Mesodermal cell (in vitro differentiated cells): ENCODE measurements at regions not wholly inside any gene's neighbourhood (a gene's known extent, or its start where the extent isn't known, plus 50 kb on each side); places are given as distances from the start of the nearest gene placed in this dataset.

Source experiments
- H3K27ac ChIP-seq: 2 replicates; pipeline ENCODE4 v1.7.0; 2013; ENCODE audit warnings: mild to moderate bottlenecking, low read depth, low read length, moderate library complexity; ENCODE audit not compliant: severe bottlenecking
- H3K36me3 ChIP-seq: 2 replicates; pipeline ENCODE4 v1.7.1; 2013; ENCODE audit warnings: mild to moderate bottlenecking, low read length, moderate library complexity; ENCODE audit not compliant: control insufficient read depth, insufficient read depth
- H3K4me1 ChIP-seq: one replicate; pipeline ENCODE4 v1.7.1; 2013; ENCODE audit warnings: mild to moderate bottlenecking, low read length; ENCODE audit not compliant: insufficient read depth, control insufficient read depth, poor library complexity, severe bottlenecking
- H3K4me3 ChIP-seq: 2 replicates; pipeline ENCODE4 v1.7.0; 2013; ENCODE audit warnings: low read length, control low read depth, mild to moderate bottlenecking; ENCODE audit not compliant: insufficient read depth, poor library complexity, severe bottlenecking; ENCODE audit errors: extremely low read depth
- H3K9me3 ChIP-seq: 2 replicates; pipeline ENCODE4 v1.7.1; 2013; ENCODE audit warnings: mild to moderate bottlenecking, low read length, moderate library complexity; ENCODE audit not compliant: control insufficient read depth
- WGBS, 2 experiments: methylation state at CpG; one replicate each; pipeline ENCODE4 v1.1.5; 2013; ENCODE audit warnings: missing lambda C conversion rate in 2 of 2; ENCODE audit not compliant: insufficient coverage in 2 of 2; 5-methylcytosine and 5-hydroxymethylcytosine counted together

GRCh38 chr15:24865303-24865702, 89.5 kb upstream of the SNRPN start:
- no peak overlapping the region for H3K27ac ChIP-seq
- WGBS, 2 experiments, result 91 to 100% methylated on average over 1 to 4 of the region's 4 CpGs
- peaks cover 7% of the 10 kb centered on the region for H3K4me1 ChIP-seq
- H3K36me3 ChIP-seq, result no peaks in the 10 kb centered on the region
- peaks cover 17% of the 10 kb centered on the region for H3K9me3 ChIP-seq
- no peak overlapping the region for H3K4me3 ChIP-seq

GRCh38 chr15:24877174-24877573, 77.6 kb upstream of the SNRPN start:
- WGBS, 2 experiments, result 65 to 90% methylated on average over 4 to 6 of the region's 7 CpGs
- H3K27ac ChIP-seq, result no peak overlapping the region

GRCh38 chr15:24878153-24878552, 76.6 kb upstream of the SNRPN start:
- Histone ChIP-seq H3K27ac (no peak overlapping the region), H3K9me3 (peaks cover 30% of the 10 kb centered on the region), H3K4me1 (no peaks in the 10 kb centered on the region), H3K36me3 (peaks cover 13% of the 10 kb centered on the region), H3K4me3 (no peak overlapping the region)
- WGBS, 2 experiments, result 87 to 93% methylated on average over 27 to 35 of the region's 37 CpGs

More at GRCh38 chr15:24877174-24877573, 77.6 kb upstream of the SNRPN start:
- H3K9me3 ChIP-seq, result peaks cover 28% of the 10 kb centered on the region
- peaks cover 11% of the 10 kb centered on the region for H3K36me3 ChIP-seq
- no peaks in the 10 kb centered on the region for H3K4me1 ChIP-seq
- H3K4me3 ChIP-seq, result no peak overlapping the region

- peaks cover 9% of the 10 kb centered on the region for H3K36me3 ChIP-seq
- H3K27ac ChIP-seq, result no peak overlapping the region
- WGBS, 2 experiments, result 60 to 67% methylated on average over 1 to 2 of the region's 2 CpGs
- no peaks in the 10 kb centered on the region for H3K4me1 ChIP-seq
- no peak overlapping the region for H3K4me3 ChIP-seq
- H3K9me3 ChIP-seq, result peaks cover 28% of the 10 kb centered on the region
Measured at GRCh38 chr15:24879492-24879891, 75.3 kb upstream of the SNRPN start.

- 81 to 84% methylated on average over 7 to 8 of the region's 8 CpGs for WGBS, 2 experiments
- H3K4me3 ChIP-seq, result no peak overlapping the region
Measured at GRCh38 chr15:24880663-24881062, 74.1 kb upstream of the SNRPN start.

GRCh38 chr15:24886538-24886937, 68.2 kb upstream of the SNRPN start:
- peaks cover 39% of the 10 kb centered on the region for H3K36me3 ChIP-seq
- 76 to 100% methylated on average over 2 to 3 of the region's 3 CpGs for WGBS, 2 experiments
- peaks cover 24% of the 10 kb centered on the region for H3K9me3 ChIP-seq
- no peaks in the 10 kb centered on the region for H3K4me1 ChIP-seq
- no peak overlapping the region for H3K4me3 ChIP-seq
- no peak overlapping the region for H3K27ac ChIP-seq

More at GRCh38 chr15:24880663-24881062, 74.1 kb upstream of the SNRPN start:
- H3K4me1 ChIP-seq, result no peaks in the 10 kb centered on the region
- H3K36me3 ChIP-seq, result peaks cover 9% of the 10 kb centered on the region
- H3K27ac ChIP-seq, result no peak overlapping the region
- H3K9me3 ChIP-seq, result peaks cover 26% of the 10 kb centered on the region

GRCh38 chr15:24898715-24899272, 56.0 kb upstream of the SNRPN start:
- H3K27ac ChIP-seq, result peak overlapping the region; percentile 18
- H3K36me3 ChIP-seq, result peaks cover 13% of the 10 kb centered on the region
- H3K9me3 ChIP-seq, result peaks cover 38% of the 10 kb centered on the region
- H3K4me3 ChIP-seq, result no peak overlapping the region
- WGBS, 2 experiments, result 42 to 75% methylated on average over 6 to 7 of the region's 8 CpGs
- H3K4me1 ChIP-seq, result no peaks in the 10 kb centered on the region

GRCh38 chr15:24899367-24899766, 55.4 kb upstream of the SNRPN start:
- peaks cover 37% of the 10 kb centered on the region for H3K9me3 ChIP-seq
- 86% methylated on average over 1 of the region's 3 CpGs; no CpG with 5 or more reads in 1 of the 2 experiments for WGBS, 2 experiments
- peak overlapping the region; percentile 54 for H3K27ac ChIP-seq
- no peaks in the 10 kb centered on the region for H3K4me1 ChIP-seq
- H3K4me3 ChIP-seq, result no peak overlapping the region
- H3K36me3 ChIP-seq, result peaks cover 13% of the 10 kb centered on the region

GRCh38 chr15:24899795-24900194, 55.0 kb upstream of the SNRPN start:
- Histone ChIP-seq H3K27ac (no peak overlapping the region), H3K36me3 (peaks cover 12% of the 10 kb centered on the region), H3K4me3 (no peak overlapping the region)

GRCh38 chr15:24901409-24901808, 53.4 kb upstream of the SNRPN start:
- WGBS, 2 experiments, result 78 to 83% methylated on average over 2 to 3 of the region's 3 CpGs
- H3K27ac ChIP-seq, result no peak overlapping the region
- no peak overlapping the region for H3K4me3 ChIP-seq
- peaks cover 5% of the 10 kb centered on the region for H3K36me3 ChIP-seq
- no peaks in the 10 kb centered on the region for H3K4me1 ChIP-seq
- H3K9me3 ChIP-seq, result peaks cover 31% of the 10 kb centered on the region

More at GRCh38 chr15:24899795-24900194, 55.0 kb upstream of the SNRPN start:
- WGBS, 2 experiments, result 44 to 53% methylated on average over 2 of the region's 2 CpGs
- Histone ChIP-seq H3K9me3 (peaks cover 34% of the 10 kb centered on the region), H3K4me1 (no peaks in the 10 kb centered on the region)
